Heart left ventricle (tissue), 13 donors: ENCODE measurements at regions not wholly inside any gene's neighbourhood (a gene's known extent, or its start where the extent isn't known, plus 50 kb on each side); places are given as distances from the start of the nearest gene placed in this dataset.

Experiments used
- POLR2A ChIP-seq, 2 donors: fragments of 450-650 bp; IDR thresholded peaks; one replicate each; pipeline ENCODE4 v1.6.1; 2017; ENCODE audit warnings: antibody characterized with exemption in 2 of 2, mild to moderate bottlenecking in 2 of 2, moderate library complexity in 2 of 2
- TF ChIP-seq, protein P1 (sequence below), 12 donors: fragments of 200-600 bp; sonication (generic) in 4 of 12; IDR thresholded peaks; one replicate each; pipeline versions ENCODE4 v1.5.0 to v1.8.0; 2018 to 2022; ENCODE audit warnings: antibody characterized with exemption in 12 of 12, mild to moderate bottlenecking in 5 of 12
- donor health status: ischemic (EF 13 %, LVEDD 7.1; RV severe dilation, severe dysfunction).
- donor health status: DM: no; HTN: yes; CAD: no.
- donor health status: DM: no; HTN: no; CAD: no.
- donor health status: ischemic (EF 25% LVEDD 6.9; RV normal size, moderate dysfunction).
- donor health status: ischemic (EF 25% LVEDD 5.7; RV mildly dilated, moderate dysfunction).
- donor health status: ischemic (EF 35%, LVEDD 5.7; RV mildly dilated, moderate dysfunction).
- donor health status: nonischemic (EF 11% LVEDD 7.7; RV severe dilation, severe dysfunction).
- donor health status: DM: yes; HTN: yes; CAD: no.
- donor health status: PGD.
- donor health status: ischemic (EF 29% LVEDD 5.4; RV normal size, mild dysfunction).
- donor health status: nonischemic (EF 23%, LVEDD 6.1; RV moderate dilation, normal function).

DNA sequence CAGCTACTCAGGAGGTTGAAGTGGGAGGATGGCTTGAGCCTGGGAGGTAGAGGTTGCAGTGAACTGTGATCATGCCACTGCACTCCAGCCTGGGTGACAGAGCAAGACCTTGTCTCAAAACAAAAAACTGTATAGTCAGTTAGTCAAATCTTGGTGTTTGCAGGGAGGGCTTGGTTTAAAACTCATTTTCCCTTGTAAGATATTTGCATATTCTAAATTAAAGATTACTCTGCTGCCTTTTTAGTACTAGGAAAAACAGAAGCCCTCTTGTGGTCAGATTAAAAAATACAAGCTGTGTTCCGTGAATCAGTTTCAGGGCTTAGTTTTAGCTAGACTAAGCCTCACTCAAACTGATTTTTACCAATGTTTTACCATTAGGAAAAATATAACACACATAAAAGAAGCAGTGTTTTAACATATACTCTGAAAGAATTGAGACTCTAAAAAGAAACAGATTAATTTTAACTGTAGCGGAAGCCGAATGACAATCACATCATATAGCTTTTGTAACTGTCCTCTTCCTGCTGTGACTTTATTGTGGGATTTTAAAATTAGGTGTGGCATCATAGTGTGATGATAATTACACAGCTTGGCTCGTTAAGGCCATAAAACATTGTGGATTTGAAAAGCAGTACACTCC, 84.9 kb upstream of the BASP1 start:
- TF ChIP-seq, protein P1, sequence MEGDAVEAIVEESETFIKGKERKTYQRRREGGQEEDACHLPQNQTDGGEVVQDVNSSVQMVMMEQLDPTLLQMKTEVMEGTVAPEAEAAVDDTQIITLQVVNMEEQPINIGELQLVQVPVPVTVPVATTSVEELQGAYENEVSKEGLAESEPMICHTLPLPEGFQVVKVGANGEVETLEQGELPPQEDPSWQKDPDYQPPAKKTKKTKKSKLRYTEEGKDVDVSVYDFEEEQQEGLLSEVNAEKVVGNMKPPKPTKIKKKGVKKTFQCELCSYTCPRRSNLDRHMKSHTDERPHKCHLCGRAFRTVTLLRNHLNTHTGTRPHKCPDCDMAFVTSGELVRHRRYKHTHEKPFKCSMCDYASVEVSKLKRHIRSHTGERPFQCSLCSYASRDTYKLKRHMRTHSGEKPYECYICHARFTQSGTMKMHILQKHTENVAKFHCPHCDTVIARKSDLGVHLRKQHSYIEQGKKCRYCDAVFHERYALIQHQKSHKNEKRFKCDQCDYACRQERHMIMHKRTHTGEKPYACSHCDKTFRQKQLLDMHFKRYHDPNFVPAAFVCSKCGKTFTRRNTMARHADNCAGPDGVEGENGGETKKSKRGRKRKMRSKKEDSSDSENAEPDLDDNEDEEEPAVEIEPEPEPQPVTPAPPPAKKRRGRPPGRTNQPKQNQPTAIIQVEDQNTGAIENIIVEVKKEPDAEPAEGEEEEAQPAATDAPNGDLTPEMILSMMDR (IDR thresholded peaks at IDR 0.05), result peak; percentile 47 to 76 (median 70)
- TF ChIP-seq POLR2A (IDR thresholded peaks at IDR 0.05), result no peak
